Hepatocyte (in vitro differentiated cells): ENCODE measurements at regions not wholly inside any gene's neighbourhood (a gene's known extent, or its start where the extent isn't known, plus 50 kb on each side); places are given as distances from the start of the nearest gene placed in this dataset.

Experiments used
- DNase-seq: peaks from one replicate; pipeline ENCODE4 v3.0.0-alpha.2; 2016; ENCODE audit warnings: low spot score
- H2AFZ ChIP-seq: fragments of 200-600 bp; sonication (generic); 2 replicates; pipeline ENCODE4 v1.6.0; 2016; ENCODE audit warnings: antibody characterized with exemption, mild to moderate bottlenecking
- H3K27ac ChIP-seq: fragments of 200-600 bp; sonication (generic); 2 replicates; pipeline ENCODE4 v1.5.1; 2016; ENCODE audit warnings: mild to moderate bottlenecking
- H3K27me3 ChIP-seq: fragments of 200-600 bp; sonication (generic); 2 replicates; pipeline ENCODE4 v1.6.1; 2016
- H3K36me3 ChIP-seq: fragments of 200-600 bp; sonication (generic); replicated peaks from 2 replicates; pipeline ENCODE4 v1.5.1; 2016; ENCODE audit warnings: low read depth; ENCODE audit not compliant: insufficient read depth
- H3K4me1 ChIP-seq: fragments of 200-600 bp; sonication (generic); 2 replicates; pipeline ENCODE4 v1.5.1; 2016; ENCODE audit warnings: mild to moderate bottlenecking, moderate library complexity; ENCODE audit not compliant: insufficient read depth
- H3K4me2 ChIP-seq: fragments of 200-600 bp; sonication (generic); 2 replicates; pipeline ENCODE4 v1.6.0; 2016
- H3K4me3 ChIP-seq: fragments of 200-600 bp; sonication (generic); 2 replicates; pipeline ENCODE4 v1.5.1; 2016; ENCODE audit warnings: mild to moderate bottlenecking
- H3K79me2 ChIP-seq: fragments of 200-600 bp; sonication (generic); 2 replicates; pipeline ENCODE4 v1.6.0; 2017; ENCODE audit warnings: mild to moderate bottlenecking
- H3K9me2 ChIP-seq: fragments of 200-600 bp; sonication (generic); replicated peaks from 2 replicates; pipeline ENCODE4 v1.6.0; 2017; ENCODE audit warnings: mild to moderate bottlenecking; ENCODE audit not compliant: insufficient read depth
- H3K9me3 ChIP-seq: fragments of 200-600 bp; sonication (generic); 2 replicates; pipeline ENCODE4 v1.5.1; 2016; ENCODE audit warnings: low read depth, mild to moderate bottlenecking
- H4K20me1 ChIP-seq: fragments of 200-600 bp; sonication (generic); 2 replicates; pipeline ENCODE4 v1.6.0; 2016; ENCODE audit warnings: mild to moderate bottlenecking; ENCODE audit not compliant: insufficient read depth, poor library complexity, severe bottlenecking
- CTCF ChIP-seq: fragments of 200-600 bp; sonication (generic); IDR thresholded peaks from 2 replicates; pipeline ENCODE4 v1.5.1; 2016; ENCODE audit warnings: antibody characterized with exemption, mild to moderate bottlenecking; ENCODE audit not compliant: poor library complexity
- EZH2 ChIP-seq: fragments of 200-600 bp; sonication (generic); IDR thresholded peaks from 2 replicates; pipeline ENCODE4 v1.6.1; 2016; ENCODE audit warnings: antibody characterized with exemption, mild to moderate bottlenecking, borderline replicate concordance
- EZH2phosphoT487 ChIP-seq: fragments of 200-600 bp; sonication (generic); IDR thresholded peaks from one replicate; pipeline ENCODE4 v1.6.1; 2018; ENCODE audit warnings: antibody characterized with exemption, mild to moderate bottlenecking, low read depth, moderate library complexity; ENCODE audit not compliant: unreplicated experiment, severe bottlenecking
- WGBS: methylation state at CpG from one replicate; pipeline ENCODE4 v1.1.6; 2016; ENCODE audit warnings: low lambda C conversion rate; ENCODE audit errors: missing lambda C conversion rate; 5-methylcytosine and 5-hydroxymethylcytosine counted together

- no peak overlapping the region for H3K27ac ChIP-seq
- no peaks in the 10 kb centered on the region for H3K9me3 ChIP-seq
- H3K36me3 ChIP-seq, result no peaks in the 10 kb centered on the region
- no peak overlapping the region for H3K4me3 ChIP-seq
- H3K4me1 ChIP-seq, result no peaks in the 10 kb centered on the region
- H3K4me2 ChIP-seq, result no peak overlapping the region
- H4K20me1 ChIP-seq, result no peaks in the 10 kb centered on the region
- no peak overlapping the region for H2AFZ ChIP-seq
- no peaks in the 10 kb centered on the region for H3K79me2 ChIP-seq
- DNase-seq, result no peak
- no peaks in the 10 kb centered on the region for H3K9me2 ChIP-seq
- TF ChIP-seq EZH2 (no peak), CTCF (no peak), EZH2phosphoT487 (no peak)
- H3K27me3 ChIP-seq, result no peaks in the 10 kb centered on the region
Measured at GRCh38 chr1:79885101-79885500, 878.6 kb upstream of the ADGRL4 start.

- Histone ChIP-seq H3K27ac (no peak overlapping the region), H3K36me3 (no peaks in the 10 kb centered on the region), H4K20me1 (no peaks in the 10 kb centered on the region), H3K27me3 (no peaks in the 10 kb centered on the region), H2AFZ (no peak overlapping the region), H3K9me2 (no peaks in the 10 kb centered on the region), H3K79me2 (no peaks in the 10 kb centered on the region), H3K4me3 (no peak overlapping the region), H3K4me2 (no peak overlapping the region), H3K9me3 (no peaks in the 10 kb centered on the region), H3K4me1 (no peaks in the 10 kb centered on the region)
- WGBS, result 81% methylated on average over 2 of the region's 2 CpGs
- no peak for TF ChIP-seq CTCF
- no peak for TF ChIP-seq EZH2
- TF ChIP-seq EZH2phosphoT487, result no peak
- no peak for DNase-seq
Measured at GRCh38 chr1:79877086-79877485, 870.6 kb upstream of the ADGRL4 start.

DNA sequence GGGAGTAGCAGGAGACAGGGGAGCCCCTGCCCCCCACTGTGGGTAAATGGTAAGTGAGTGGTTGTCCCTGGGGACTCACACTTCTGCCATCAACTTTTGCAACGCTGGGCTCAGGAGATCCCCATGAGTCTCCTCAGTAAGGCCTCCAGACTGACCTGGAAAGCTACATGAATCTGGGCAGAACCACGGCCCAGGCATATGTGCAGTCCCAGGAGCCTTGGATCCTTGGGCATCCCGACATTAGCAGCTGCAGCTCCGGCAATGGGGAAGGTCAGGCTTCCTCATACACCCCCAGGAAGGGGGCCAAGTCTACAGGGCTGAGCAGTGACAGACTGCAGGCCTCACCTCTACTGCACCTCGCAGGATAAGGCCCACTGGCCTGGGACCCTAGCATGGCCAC lies 868.7 kb upstream of the ADGRL4 start:
- no peak for DNase-seq
- H3K4me2 ChIP-seq, result no peak overlapping the region

More for the DNA sequence above, 868.7 kb upstream of the ADGRL4 start:
- no peak for TF ChIP-seq EZH2phosphoT487
- no peak for TF ChIP-seq EZH2
- TF ChIP-seq CTCF, result no peak
- Histone ChIP-seq H3K79me2 (no peaks in the 10 kb centered on the region), H2AFZ (no peak overlapping the region), H3K4me3 (no peak overlapping the region), H3K36me3 (no peaks in the 10 kb centered on the region), H3K27me3 (no peaks in the 10 kb centered on the region), H3K9me2 (no peaks in the 10 kb centered on the region), H3K4me1 (no peaks in the 10 kb centered on the region), H3K27ac (no peak overlapping the region), H4K20me1 (no peaks in the 10 kb centered on the region), H3K9me3 (no peaks in the 10 kb centered on the region)
- 93% methylated on average over 5 of the region's 5 CpGs for WGBS
